Mesendoderm (in vitro differentiated cells): ENCODE measurements at regions not wholly inside any gene's neighbourhood (a gene's known extent, or its start where the extent isn't known, plus 50 kb on each side); places are given as distances from the start of the nearest gene placed in this dataset.

Experiments
- DNase-seq: peaks from one replicate; pipeline ENCODE4 v3.0.0; 2013
- H2AK5ac ChIP-seq: 2 replicates; pipeline ENCODE4 v1.6.1; 2013; ENCODE audit warnings: low read length, inconsistent platforms
- H2BK120ac ChIP-seq: 2 replicates; pipeline ENCODE4 v1.6.1; 2013; ENCODE audit warnings: low read depth, mild to moderate bottlenecking, low read length, moderate library complexity, mixed read lengths
- H2BK15ac ChIP-seq: replicated peaks from 2 replicates; pipeline ENCODE4 v1.6.1; 2013; ENCODE audit warnings: low read depth, mild to moderate bottlenecking, moderate library complexity
- H2BK5ac ChIP-seq: 2 replicates; pipeline ENCODE4 v1.6.1; 2013; ENCODE audit warnings: low read length, inconsistent platforms
- H3K18ac ChIP-seq: 2 replicates; pipeline ENCODE4 v1.6.1; 2013; ENCODE audit warnings: mild to moderate bottlenecking, low read length, mixed read lengths
- H3K23ac ChIP-seq: one replicate; pipeline ENCODE4 v1.6.1; 2013; ENCODE audit warnings: low read length
- H3K27ac ChIP-seq: 2 replicates; pipeline ENCODE4 v1.5.1; 2013; ENCODE audit warnings: low read depth, mild to moderate bottlenecking, inconsistent platforms, low read length, moderate library complexity
- H3K27me3 ChIP-seq: 2 replicates; pipeline ENCODE4 v1.6.1; 2013; ENCODE audit warnings: low read length, control low read depth, mild to moderate bottlenecking, inconsistent platforms; ENCODE audit not compliant: insufficient read depth, poor library complexity
- H3K36me3 ChIP-seq: 2 replicates; pipeline ENCODE4 v1.6.1; 2013; ENCODE audit warnings: low read length, inconsistent platforms; ENCODE audit not compliant: control insufficient read depth, insufficient read depth
- H3K4ac ChIP-seq: one replicate; pipeline ENCODE4 v1.6.1; 2013; ENCODE audit warnings: low read depth, mild to moderate bottlenecking, low read length, moderate library complexity
- H3K4me1 ChIP-seq: 2 replicates; pipeline ENCODE4 v1.6.1; 2013; ENCODE audit warnings: low read depth, low read length, inconsistent platforms; ENCODE audit not compliant: control insufficient read depth
- H3K4me2 ChIP-seq: 2 replicates; pipeline ENCODE4 v1.6.1; 2013; ENCODE audit warnings: low read length
- H3K4me3 ChIP-seq: 2 replicates; pipeline ENCODE4 v1.5.1; 2013; ENCODE audit warnings: mild to moderate bottlenecking, low read length
- H3K56ac ChIP-seq: one replicate; pipeline ENCODE4 v1.6.1; 2013; ENCODE audit warnings: low read length
- H3K79me1 ChIP-seq: 2 replicates; pipeline ENCODE4 v1.6.1; 2013; ENCODE audit warnings: low read length, inconsistent platforms
- H3K79me2 ChIP-seq: 2 replicates; pipeline ENCODE4 v1.6.1; 2013; ENCODE audit warnings: mild to moderate bottlenecking, low read length; ENCODE audit not compliant: control insufficient read depth, insufficient read depth
- H3K9ac ChIP-seq: 2 replicates; pipeline ENCODE4 v1.6.1; 2013; ENCODE audit warnings: low read length, inconsistent platforms
- H4K5ac ChIP-seq: one replicate; pipeline ENCODE4 v1.6.1; 2013; ENCODE audit warnings: low read length
- H4K8ac ChIP-seq: one replicate; pipeline ENCODE4 v1.6.1; 2013; ENCODE audit warnings: low read depth, mild to moderate bottlenecking, control low read depth, low read length, moderate library complexity
- WGBS: extraction: QIAGEN DNeasy Blood & Tissue Kit; methylation state at CpG from one replicate; pipeline ENCODE4 v1.1.7; 2013; ENCODE audit warnings: low lambda C conversion rate, missing lambda C conversion rate; ENCODE audit not compliant: insufficient coverage; ENCODE audit errors: extremely low coverage; 5-methylcytosine and 5-hydroxymethylcytosine counted together

- Histone ChIP-seq H3K36me3 (no peaks in the 10 kb centered on the region), H2BK5ac (no peak overlapping the region), H4K5ac (no peak overlapping the region), H4K8ac (no peak overlapping the region), H3K79me1 (no peaks in the 10 kb centered on the region), H3K9ac (no peak overlapping the region), H2BK120ac (no peak overlapping the region), H2BK15ac (no peak overlapping the region), H3K4me1 (no peaks in the 10 kb centered on the region), H3K18ac (no peak overlapping the region), H3K79me2 (no peaks in the 10 kb centered on the region), H3K23ac (no peak overlapping the region), H3K4me3 (no peak overlapping the region), H3K56ac (no peak overlapping the region), H2AK5ac (no peak overlapping the region), H3K27me3 (no peaks in the 10 kb centered on the region), H3K4ac (no peak overlapping the region), H3K27ac (no peak overlapping the region), H3K4me2 (no peak overlapping the region)
- no peak for DNase-seq
Observed at GRCh38 chr5:97545446-97545845, 362.4 kb upstream of the RIOK2 start.

- Histone ChIP-seq H3K79me1 (no peaks in the 10 kb centered on the region), H3K56ac (no peak overlapping the region), H3K36me3 (no peaks in the 10 kb centered on the region), H3K9ac (no peak overlapping the region), H2BK15ac (no peak overlapping the region), H3K79me2 (no peaks in the 10 kb centered on the region), H3K27ac (no peak overlapping the region), H2BK5ac (no peak overlapping the region), H3K27me3 (no peaks in the 10 kb centered on the region), H3K4ac (no peak overlapping the region), H3K4me2 (no peak overlapping the region), H4K5ac (no peak overlapping the region), H3K4me3 (no peak overlapping the region), H3K18ac (no peak overlapping the region), H2AK5ac (no peak overlapping the region), H2BK120ac (no peak overlapping the region), H3K4me1 (no peaks in the 10 kb centered on the region), H3K23ac (no peak overlapping the region), H4K8ac (no peak overlapping the region)
- WGBS: no CpG with 5 or more reads among the region's 2 CpGs
- DNase-seq: peak; percentile 38
Observed at GRCh38 chr5:97545886-97546535, 363.0 kb upstream of the RIOK2 start.

- no peak overlapping the region for H3K56ac ChIP-seq
- no peaks in the 10 kb centered on the region for H3K4me1 ChIP-seq
- H4K8ac ChIP-seq: no peak overlapping the region
- H2BK5ac ChIP-seq: no peak overlapping the region
- no peaks in the 10 kb centered on the region for H3K79me2 ChIP-seq
- no peak overlapping the region for H3K27ac ChIP-seq
- no peak overlapping the region for H3K4me3 ChIP-seq
- H4K5ac ChIP-seq: no peak overlapping the region
- H3K79me1 ChIP-seq: no peaks in the 10 kb centered on the region
- H3K4me2 ChIP-seq: no peak overlapping the region
- H3K36me3 ChIP-seq: no peaks in the 10 kb centered on the region
- H3K4ac ChIP-seq: no peak overlapping the region
- no CpG with 5 or more reads among the region's 2 CpGs for WGBS
- no peak overlapping the region for H2BK15ac ChIP-seq
- H2AK5ac ChIP-seq: no peak overlapping the region
- H3K27me3 ChIP-seq: no peaks in the 10 kb centered on the region
- no peak overlapping the region for H3K18ac ChIP-seq
- no peak overlapping the region for H3K9ac ChIP-seq
- no peak overlapping the region for H2BK120ac ChIP-seq
- H3K23ac ChIP-seq: no peak overlapping the region
- DNase-seq: no peak
Observed at GRCh38 chr5:97547430-97547829, 364.4 kb upstream of the RIOK2 start.

- H4K5ac ChIP-seq: no peak overlapping the region
- no peak overlapping the region for H3K4me2 ChIP-seq
- H2BK120ac ChIP-seq: no peak overlapping the region
- H3K4me3 ChIP-seq: no peak overlapping the region
- H2BK15ac ChIP-seq: no peak overlapping the region
- H2AK5ac ChIP-seq: no peak overlapping the region
- no peaks in the 10 kb centered on the region for H3K79me1 ChIP-seq
- H4K8ac ChIP-seq: no peak overlapping the region
- H3K4me1 ChIP-seq: no peaks in the 10 kb centered on the region
- no peaks in the 10 kb centered on the region for H3K27me3 ChIP-seq
- no peak overlapping the region for H3K4ac ChIP-seq
- DNase-seq: no peak
- no peak overlapping the region for H3K18ac ChIP-seq
- no peak overlapping the region for H3K56ac ChIP-seq
- H3K27ac ChIP-seq: no peak overlapping the region
- no peak overlapping the region for H2BK5ac ChIP-seq
- no peaks in the 10 kb centered on the region for H3K79me2 ChIP-seq
- no peak overlapping the region for H3K23ac ChIP-seq
- H3K36me3 ChIP-seq: no peaks in the 10 kb centered on the region
- no peak overlapping the region for H3K9ac ChIP-seq
- no CpG with 5 or more reads among the region's 1 CpG for WGBS
Observed at GRCh38 chr5:97547999-97548738, 365.1 kb upstream of the RIOK2 start.

GRCh38 chr5:97548739-97549080 lies 365.7 kb upstream of the RIOK2 start:
- Histone ChIP-seq H3K4me1 (no peaks in the 10 kb centered on the region), H3K79me2 (no peaks in the 10 kb centered on the region), H4K8ac (no peak overlapping the region), H3K4ac (no peak overlapping the region), H3K27ac (no peak overlapping the region), H4K5ac (no peak overlapping the region), H3K56ac (no peak overlapping the region), H3K27me3 (no peaks in the 10 kb centered on the region), H3K36me3 (no peaks in the 10 kb centered on the region), H3K9ac (no peak overlapping the region), H2BK5ac (no peak overlapping the region), H3K4me2 (no peak overlapping the region), H3K23ac (no peak overlapping the region), H3K18ac (no peak overlapping the region), H2BK15ac (no peak overlapping the region), H3K79me1 (no peaks in the 10 kb centered on the region), H2AK5ac (no peak overlapping the region), H3K4me3 (no peak overlapping the region), H2BK120ac (no peak overlapping the region)
- DNase-seq: no peak

- no peak overlapping the region for H4K5ac ChIP-seq
- WGBS: no CpG with 5 or more reads among the region's 4 CpGs
Observed at GRCh38 chr5:97549496-97549895, 366.4 kb upstream of the RIOK2 start.

More at GRCh38 chr5:97549496-97549895, 366.4 kb upstream of the RIOK2 start:
- DNase-seq: no peak
- Histone ChIP-seq H2BK15ac (no peak overlapping the region), H2BK5ac (no peak overlapping the region), H3K4me2 (no peak overlapping the region), H3K23ac (no peak overlapping the region), H3K4ac (no peak overlapping the region), H3K18ac (no peak overlapping the region), H2BK120ac (no peak overlapping the region), H3K27me3 (no peaks in the 10 kb centered on the region), H3K79me1 (no peaks in the 10 kb centered on the region), H3K4me1 (no peaks in the 10 kb centered on the region), H3K56ac (no peak overlapping the region), H3K4me3 (no peak overlapping the region), H3K79me2 (no peaks in the 10 kb centered on the region), H2AK5ac (no peak overlapping the region), H3K36me3 (no peaks in the 10 kb centered on the region), H3K9ac (no peak overlapping the region), H4K8ac (no peak overlapping the region), H3K27ac (no peak overlapping the region)
